Gastroesophageal sphincter (tissue), 4 donors: ENCODE measurements at regions not wholly inside any gene's neighbourhood (a gene's known extent, or its start where the extent isn't known, plus 50 kb on each side); places are given as distances from the start of the nearest gene placed in this dataset.

ENCODE experiments used
- ATAC-seq: fragments of 150-250 bp; one replicate; pipeline ENCODE4 v1.9.1; 2016; ENCODE audit warnings: mild to moderate bottlenecking, moderate library complexity
- H3K27ac ChIP-seq, 4 donors: fragments of 200-600 bp; sonication (generic) in 3 of 4; 1 replicate in 3 of 4; 2 replicates in 1 of 4; pipeline ENCODE4 v1.5.1; 2016 to 2019
- H3K27me3 ChIP-seq: fragments of 200-600 bp; sonication (generic); one replicate; pipeline ENCODE4 v1.5.1; 2019
- H3K36me3 ChIP-seq, 2 donors: fragments of 200-600 bp; sonication (generic); one replicate each; pipeline ENCODE4 v1.5.1; 2019; ENCODE audit warnings: control low read depth in 1 of 2
- H3K4me1 ChIP-seq, 3 donors: fragments of 200-600 bp; sonication (generic); 1 replicate in 2 of 3; 2 replicates in 1 of 3; pipeline ENCODE4 v1.5.1; 2016 to 2019; ENCODE audit warnings: control low read depth in 2 of 3
- H3K4me3 ChIP-seq, 2 donors: fragments of 200-600 bp; sonication (generic); one replicate each; pipeline ENCODE4 v1.5.1; 2019; ENCODE audit warnings: mild to moderate bottlenecking in 1 of 2, moderate library complexity in 1 of 2
- H3K9me3 ChIP-seq, 3 donors: fragments of 200-600 bp; sonication (generic); one replicate each; pipeline ENCODE4 v1.5.1; 2017 to 2019; ENCODE audit warnings: control low read depth in 2 of 3
- CTCF ChIP-seq, 4 experiments: fragments of 200-600 bp in 2 of 4; fragments of 450-650 bp in 2 of 4; sonication (generic) in 1 of 4; IDR thresholded peaks; one replicate each; pipeline ENCODE4 v1.5.1; 2017 to 2019; ENCODE audit warnings: antibody characterized with exemption in 4 of 4, mild to moderate bottlenecking in 2 of 4, moderate library complexity in 2 of 4
- EP300 ChIP-seq: sonication (generic); formaldehyde crosslinking; IDR thresholded peaks from one replicate; pipeline ENCODE4 v1.6.1; 2017; ENCODE audit warnings: antibody characterized with exemption, mild to moderate bottlenecking
- POLR2A ChIP-seq, 2 donors: fragments of 450-650 bp; IDR thresholded peaks; one replicate each; pipeline ENCODE4 v1.6.1; 2017; ENCODE audit warnings: antibody characterized with exemption in 2 of 2, mild to moderate bottlenecking in 2 of 2, moderate library complexity in 1 of 2
- POLR2AphosphoS5 ChIP-seq: sonication (generic); formaldehyde crosslinking; IDR thresholded peaks from one replicate; pipeline ENCODE4 v1.6.1; 2017; ENCODE audit warnings: antibody characterized with exemption
- WGBS, 2 donors: methylation state at CpG; one replicate each; pipeline ENCODE4 v1.1.5; 2018; ENCODE audit warnings: low coverage in 1 of 2; 5-methylcytosine and 5-hydroxymethylcytosine counted together

GRCh38 chr3:106816838-106817237, 560.4 kb upstream of the CCDC54 start:
- TF ChIP-seq POLR2A (IDR thresholded peaks at IDR 0.05): no peak
- no peak for TF ChIP-seq POLR2AphosphoS5
- no peak for TF ChIP-seq EP300
- no peak for TF ChIP-seq CTCF (IDR thresholded peaks at IDR 0.05)
- Histone ChIP-seq H3K27me3 (no peaks in the 10 kb centered on the region), H3K27ac (no peak overlapping the region), H3K4me1 (peaks cover 0 to 18% (median 0%) of the 10 kb centered on the region in 3 donors), H3K9me3 (no peaks in the 10 kb centered on the region), H3K36me3 (no peaks in the 10 kb centered on the region), H3K4me3 (no peak overlapping the region)
- no peak for ATAC-seq
- 62 to 66% methylated on average over 2 of the region's 2 CpGs for WGBS, 2 donors

GRCh38 chr3:106817706-106818105, 559.5 kb upstream of the CCDC54 start:
- WGBS, 2 donors: 73 to 88% methylated on average over 5 of the region's 5 CpGs
- ATAC-seq: no peak
- peaks cover 0 to 18% (median 0%) of the 10 kb centered on the region in 3 donors for H3K4me1 ChIP-seq
- no peak overlapping the region for H3K27ac ChIP-seq
- H3K9me3 ChIP-seq: no peaks in the 10 kb centered on the region
- H3K36me3 ChIP-seq: no peaks in the 10 kb centered on the region
- H3K4me3 ChIP-seq: no peak overlapping the region
- TF ChIP-seq POLR2A (IDR thresholded peaks at IDR 0.05) (no peak), CTCF (IDR thresholded peaks at IDR 0.05) (no peak), POLR2AphosphoS5 (no peak), EP300 (no peak)
- no peaks in the 10 kb centered on the region for H3K27me3 ChIP-seq

GRCh38 chr3:106819440-106819839, 557.8 kb upstream of the CCDC54 start:
- Histone ChIP-seq H3K4me1 (peaks cover 0 to 2% (median 0%) of the 10 kb centered on the region in 3 donors), H3K27ac (no peak overlapping the region), H3K36me3 (no peaks in the 10 kb centered on the region), H3K9me3 (no peaks in the 10 kb centered on the region), H3K4me3 (no peak overlapping the region), H3K27me3 (no peaks in the 10 kb centered on the region)
- no peak for TF ChIP-seq POLR2AphosphoS5
- TF ChIP-seq POLR2A (IDR thresholded peaks at IDR 0.05): no peak
- TF ChIP-seq EP300: no peak
- TF ChIP-seq CTCF (IDR thresholded peaks at IDR 0.05): no peak
- ATAC-seq: no peak
- WGBS, 2 donors: 45 to 64% methylated on average over 1 of the region's 1 CpG

GRCh38 chr3:106820726-106821362, 556.4 kb upstream of the CCDC54 start:
- Histone ChIP-seq H3K27me3 (no peaks in the 10 kb centered on the region), H3K27ac (no peak overlapping the region), H3K36me3 (no peaks in the 10 kb centered on the region), H3K9me3 (no peaks in the 10 kb centered on the region), H3K4me1 (peaks cover 0 to 3% (median 3%) of the 10 kb centered on the region in 3 donors), H3K4me3 (no peak overlapping the region)
- WGBS, 2 donors: 91 to 92% methylated on average over 5 of the region's 19 CpGs
- no peak for ATAC-seq
- TF ChIP-seq POLR2AphosphoS5: no peak
- no peak for TF ChIP-seq EP300
- no peak for TF ChIP-seq CTCF (IDR thresholded peaks at IDR 0.05)
- TF ChIP-seq POLR2A (IDR thresholded peaks at IDR 0.05): no peak

- no peak for TF ChIP-seq CTCF (IDR thresholded peaks at IDR 0.05)
- no peak for TF ChIP-seq POLR2AphosphoS5
- TF ChIP-seq EP300: no peak
- TF ChIP-seq POLR2A (IDR thresholded peaks at IDR 0.05): no peak
- Histone ChIP-seq H3K27me3 (no peaks in the 10 kb centered on the region), H3K9me3 (no peaks in the 10 kb centered on the region), H3K27ac (no peak overlapping the region), H3K4me1 (peaks cover 3 to 9% (median 4%) of the 10 kb centered on the region in 3 donors), H3K4me3 (no peak overlapping the region), H3K36me3 (no peaks in the 10 kb centered on the region)
- ATAC-seq: no peak
- WGBS, 2 donors: 90 to 100% methylated on average over 1 to 5 of the region's 7 CpGs
These were observed 555.4 kb upstream of the CCDC54 start for GRCh38 chr3:106821801-106822200.
